ENCODE measurements at regions not wholly inside any gene's neighbourhood (a gene's known extent, or its start where the extent isn't known, plus 50 kb on each side); places are given as distances from the start of the nearest gene placed in this dataset.

DNA sequence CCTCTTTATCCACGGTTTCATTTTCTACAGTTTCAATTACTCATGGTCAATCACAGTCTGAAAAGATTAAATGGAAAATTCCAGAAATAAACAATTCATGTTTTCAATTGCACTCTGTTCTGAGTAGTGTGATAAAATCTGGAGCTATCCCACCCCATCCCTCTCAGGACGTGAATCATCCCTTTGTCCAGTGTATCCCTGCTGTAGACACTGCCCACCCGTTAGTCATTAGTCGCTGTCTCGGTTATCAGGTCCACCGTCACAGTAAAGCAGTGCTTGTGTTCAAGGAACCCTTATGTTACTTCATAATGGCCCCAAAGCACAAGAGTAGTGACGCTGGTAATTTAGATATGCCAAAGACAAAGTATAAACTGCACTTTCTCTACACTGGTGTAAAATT, 141.0 kb upstream of the LMNTD1 start:
- TF ChIP-seq, protein P1, sequence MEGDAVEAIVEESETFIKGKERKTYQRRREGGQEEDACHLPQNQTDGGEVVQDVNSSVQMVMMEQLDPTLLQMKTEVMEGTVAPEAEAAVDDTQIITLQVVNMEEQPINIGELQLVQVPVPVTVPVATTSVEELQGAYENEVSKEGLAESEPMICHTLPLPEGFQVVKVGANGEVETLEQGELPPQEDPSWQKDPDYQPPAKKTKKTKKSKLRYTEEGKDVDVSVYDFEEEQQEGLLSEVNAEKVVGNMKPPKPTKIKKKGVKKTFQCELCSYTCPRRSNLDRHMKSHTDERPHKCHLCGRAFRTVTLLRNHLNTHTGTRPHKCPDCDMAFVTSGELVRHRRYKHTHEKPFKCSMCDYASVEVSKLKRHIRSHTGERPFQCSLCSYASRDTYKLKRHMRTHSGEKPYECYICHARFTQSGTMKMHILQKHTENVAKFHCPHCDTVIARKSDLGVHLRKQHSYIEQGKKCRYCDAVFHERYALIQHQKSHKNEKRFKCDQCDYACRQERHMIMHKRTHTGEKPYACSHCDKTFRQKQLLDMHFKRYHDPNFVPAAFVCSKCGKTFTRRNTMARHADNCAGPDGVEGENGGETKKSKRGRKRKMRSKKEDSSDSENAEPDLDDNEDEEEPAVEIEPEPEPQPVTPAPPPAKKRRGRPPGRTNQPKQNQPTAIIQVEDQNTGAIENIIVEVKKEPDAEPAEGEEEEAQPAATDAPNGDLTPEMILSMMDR (IDR thresholded peaks at IDR 0.05), result no peak
- TF ChIP-seq POLR2A (IDR thresholded peaks at IDR 0.05; ENCODE audit: low read depth), result no peak

Data from esophagus muscularis mucosa (tissue), 3 donors.